ENCODE measurements at regions not wholly inside any gene's neighbourhood (a gene's known extent, or its start where the extent isn't known, plus 50 kb on each side); places are given as distances from the start of the nearest gene placed in this dataset.

DNA sequence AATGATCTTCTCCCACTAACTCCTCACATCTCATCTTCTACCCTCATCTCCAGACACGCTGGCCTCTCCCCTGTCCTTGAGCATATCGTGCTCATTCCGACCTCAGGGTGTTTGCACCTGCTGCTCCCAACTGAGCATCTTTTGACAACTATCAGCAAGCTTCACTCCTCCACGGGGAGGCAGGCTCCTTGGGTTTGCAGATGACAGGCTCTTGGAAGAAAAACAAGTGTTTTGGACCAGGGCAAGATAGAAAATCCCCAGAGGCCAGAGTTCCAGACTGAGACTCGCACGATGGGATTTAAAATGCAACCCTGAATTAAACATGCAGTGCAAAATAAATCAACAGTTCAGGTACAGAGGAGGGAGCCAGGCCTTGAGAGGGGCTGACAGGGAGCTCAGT, 246.7 kb downstream of the PTPRU start:
- TF ChIP-seq, protein P1, sequence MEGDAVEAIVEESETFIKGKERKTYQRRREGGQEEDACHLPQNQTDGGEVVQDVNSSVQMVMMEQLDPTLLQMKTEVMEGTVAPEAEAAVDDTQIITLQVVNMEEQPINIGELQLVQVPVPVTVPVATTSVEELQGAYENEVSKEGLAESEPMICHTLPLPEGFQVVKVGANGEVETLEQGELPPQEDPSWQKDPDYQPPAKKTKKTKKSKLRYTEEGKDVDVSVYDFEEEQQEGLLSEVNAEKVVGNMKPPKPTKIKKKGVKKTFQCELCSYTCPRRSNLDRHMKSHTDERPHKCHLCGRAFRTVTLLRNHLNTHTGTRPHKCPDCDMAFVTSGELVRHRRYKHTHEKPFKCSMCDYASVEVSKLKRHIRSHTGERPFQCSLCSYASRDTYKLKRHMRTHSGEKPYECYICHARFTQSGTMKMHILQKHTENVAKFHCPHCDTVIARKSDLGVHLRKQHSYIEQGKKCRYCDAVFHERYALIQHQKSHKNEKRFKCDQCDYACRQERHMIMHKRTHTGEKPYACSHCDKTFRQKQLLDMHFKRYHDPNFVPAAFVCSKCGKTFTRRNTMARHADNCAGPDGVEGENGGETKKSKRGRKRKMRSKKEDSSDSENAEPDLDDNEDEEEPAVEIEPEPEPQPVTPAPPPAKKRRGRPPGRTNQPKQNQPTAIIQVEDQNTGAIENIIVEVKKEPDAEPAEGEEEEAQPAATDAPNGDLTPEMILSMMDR (IDR thresholded peaks at IDR 0.05 in 4 of 5, conservative IDR thresholded peaks at IDR 0.05 in 1 of 5): no peak
- TF ChIP-seq POLR2A (IDR thresholded peaks at IDR 0.05): no peak

Measured in gastrocnemius medialis (tissue), 4 donors.